GM12875 (cell line): ENCODE measurements at regions not wholly inside any gene's neighbourhood (a gene's known extent, or its start where the extent isn't known, plus 50 kb on each side); places are given as distances from the start of the nearest gene placed in this dataset.

Experiments
- H3K4me3 ChIP-seq: one replicate; pipeline ENCODE4 v1.5.1; 2011; ENCODE audit warnings: low read depth, low read length, control low read depth
- TF ChIP-seq, protein P1 (sequence below): IDR thresholded peaks from 2 replicates; pipeline ENCODE4 v1.5.1; 2011; ENCODE audit warnings: low read depth, mild to moderate bottlenecking, control low read depth, inconsistent platforms, low read length, moderate library complexity, borderline replicate concordance; ENCODE audit not compliant: insufficient read depth

DNA sequence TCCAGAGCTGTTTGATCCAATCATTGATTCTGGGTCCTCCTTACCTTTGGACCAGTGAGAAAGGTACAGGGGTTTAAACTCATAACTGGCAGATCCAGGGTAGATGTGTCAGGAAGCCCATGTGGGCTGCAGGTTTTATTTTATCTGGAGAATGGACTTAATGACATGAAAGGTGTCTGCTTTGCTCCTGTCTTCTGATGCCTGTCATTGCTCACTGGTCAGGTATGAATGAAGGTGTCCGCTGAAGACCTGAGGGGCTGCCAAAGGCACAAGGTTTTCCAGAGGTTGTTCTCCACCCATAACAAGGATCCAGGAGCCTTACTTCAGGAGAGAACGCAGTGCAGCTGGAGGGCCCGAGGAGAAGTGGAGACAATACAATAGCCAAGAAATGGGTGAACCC, 74.2 kb downstream of the CHRNA1 start:
- TF ChIP-seq, protein P1, sequence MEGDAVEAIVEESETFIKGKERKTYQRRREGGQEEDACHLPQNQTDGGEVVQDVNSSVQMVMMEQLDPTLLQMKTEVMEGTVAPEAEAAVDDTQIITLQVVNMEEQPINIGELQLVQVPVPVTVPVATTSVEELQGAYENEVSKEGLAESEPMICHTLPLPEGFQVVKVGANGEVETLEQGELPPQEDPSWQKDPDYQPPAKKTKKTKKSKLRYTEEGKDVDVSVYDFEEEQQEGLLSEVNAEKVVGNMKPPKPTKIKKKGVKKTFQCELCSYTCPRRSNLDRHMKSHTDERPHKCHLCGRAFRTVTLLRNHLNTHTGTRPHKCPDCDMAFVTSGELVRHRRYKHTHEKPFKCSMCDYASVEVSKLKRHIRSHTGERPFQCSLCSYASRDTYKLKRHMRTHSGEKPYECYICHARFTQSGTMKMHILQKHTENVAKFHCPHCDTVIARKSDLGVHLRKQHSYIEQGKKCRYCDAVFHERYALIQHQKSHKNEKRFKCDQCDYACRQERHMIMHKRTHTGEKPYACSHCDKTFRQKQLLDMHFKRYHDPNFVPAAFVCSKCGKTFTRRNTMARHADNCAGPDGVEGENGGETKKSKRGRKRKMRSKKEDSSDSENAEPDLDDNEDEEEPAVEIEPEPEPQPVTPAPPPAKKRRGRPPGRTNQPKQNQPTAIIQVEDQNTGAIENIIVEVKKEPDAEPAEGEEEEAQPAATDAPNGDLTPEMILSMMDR, result no peak
- no peak overlapping the region for H3K4me3 ChIP-seq

DNA sequence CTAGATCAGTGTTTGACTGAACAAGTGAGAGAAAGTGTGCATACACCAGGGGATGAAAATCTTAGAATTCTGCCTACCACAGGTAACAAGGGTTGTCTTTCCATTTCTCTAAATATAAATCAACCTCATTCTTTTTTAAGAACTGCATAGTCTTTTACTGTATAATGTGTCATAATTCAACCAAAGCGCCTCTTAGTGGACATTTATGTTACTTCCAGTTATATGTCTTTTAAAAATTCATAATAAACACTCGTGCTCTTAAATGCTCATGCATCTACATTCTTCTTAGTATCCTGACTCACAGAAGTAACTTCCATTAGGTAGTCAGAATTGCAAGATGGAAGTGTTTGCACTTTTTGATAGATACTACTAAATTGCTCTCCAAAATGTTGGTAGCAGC, 76.2 kb downstream of the CHRNA1 start:
- TF ChIP-seq, protein P1, result peak; percentile 17; the same call in 1 of the 2 replicates
- no peak overlapping the region for H3K4me3 ChIP-seq

DNA sequence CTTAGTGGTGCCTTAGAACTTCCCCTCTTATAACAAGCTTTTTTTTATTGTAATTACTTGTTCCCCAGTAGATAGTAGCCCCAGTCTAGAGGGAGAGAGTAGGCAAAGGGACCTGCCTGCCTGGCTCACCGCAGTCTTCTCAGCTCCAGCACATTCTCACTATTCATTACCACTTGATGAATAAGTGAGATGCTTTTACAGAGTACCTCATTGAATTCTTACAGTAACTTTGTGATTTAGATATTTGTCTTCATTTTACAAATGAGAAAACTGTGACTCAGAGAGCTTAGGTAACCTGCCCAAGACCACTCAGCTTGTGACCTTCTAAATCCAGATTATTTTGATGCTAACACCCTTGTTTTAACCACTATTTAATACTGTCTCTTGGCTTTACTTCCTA, 77.8 kb downstream of the CHRNA1 start:
- TF ChIP-seq, protein P1, result no peak
- H3K4me3 ChIP-seq, result no peak overlapping the region

DNA sequence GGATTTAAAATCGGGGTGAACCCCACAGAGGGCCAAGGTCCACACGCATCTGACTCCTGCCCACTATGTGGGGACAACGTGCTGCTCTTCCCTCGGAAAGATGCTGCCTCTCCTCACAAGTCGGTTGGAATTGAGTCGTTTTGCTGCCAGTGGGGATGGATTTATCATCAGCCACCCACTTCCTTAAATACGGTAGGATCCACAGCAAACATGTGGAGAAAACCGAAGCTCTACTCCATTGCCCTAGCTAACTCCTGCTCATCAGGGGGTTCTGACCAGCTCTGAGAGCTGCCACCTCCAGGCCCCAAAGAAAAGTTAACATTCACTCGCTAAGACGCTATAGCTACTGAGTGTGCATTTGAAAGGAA, 80.9 kb downstream of the CHRNA1 start:
- peak overlapping the region; percentile 89 for H3K4me3 ChIP-seq
- TF ChIP-seq, protein P1, result no peak

DNA sequence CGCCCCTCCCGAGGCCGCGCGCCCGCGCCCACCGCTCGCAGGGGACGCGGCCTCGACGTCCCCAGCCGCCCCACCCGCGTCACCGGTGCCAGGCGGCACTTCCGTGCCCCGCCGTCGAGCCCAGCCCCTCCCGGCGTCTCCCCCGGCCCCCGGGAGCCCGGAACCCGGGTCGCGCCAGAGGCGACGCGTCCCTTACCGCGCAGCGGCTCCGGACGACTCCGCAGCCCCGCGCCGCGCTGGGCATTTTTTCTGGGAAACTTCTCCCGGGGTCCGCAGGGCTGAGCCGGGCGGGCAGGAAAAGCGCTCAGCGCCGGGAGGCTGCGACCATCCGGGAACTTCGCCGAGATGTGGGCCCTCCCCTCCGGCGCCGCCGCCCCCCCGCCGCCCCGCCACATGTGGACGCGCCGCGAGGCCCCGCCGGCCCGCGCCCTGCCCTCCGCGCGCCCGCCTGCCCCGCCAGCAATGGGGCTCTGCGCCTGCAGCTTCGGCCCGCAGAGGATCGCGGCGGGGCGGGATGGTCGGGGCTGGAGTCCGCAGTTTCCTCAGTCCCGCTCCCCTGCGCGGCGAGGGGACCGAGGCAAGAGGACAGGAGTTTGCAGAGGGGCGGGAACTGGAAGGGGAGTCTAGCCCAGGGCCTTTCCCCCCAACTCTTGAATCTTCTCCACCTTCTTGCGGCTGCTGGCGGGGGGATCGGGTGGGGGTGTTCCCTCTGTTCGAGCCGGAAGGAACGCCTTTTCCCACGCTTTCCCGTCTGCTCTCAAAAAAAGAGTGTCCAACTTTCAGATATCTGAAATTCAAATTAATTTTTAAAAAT, 81.5 kb downstream of the CHRNA1 start:
- TF ChIP-seq, protein P1, result no peak
- peak overlapping the region; percentile 89 for H3K4me3 ChIP-seq

DNA sequence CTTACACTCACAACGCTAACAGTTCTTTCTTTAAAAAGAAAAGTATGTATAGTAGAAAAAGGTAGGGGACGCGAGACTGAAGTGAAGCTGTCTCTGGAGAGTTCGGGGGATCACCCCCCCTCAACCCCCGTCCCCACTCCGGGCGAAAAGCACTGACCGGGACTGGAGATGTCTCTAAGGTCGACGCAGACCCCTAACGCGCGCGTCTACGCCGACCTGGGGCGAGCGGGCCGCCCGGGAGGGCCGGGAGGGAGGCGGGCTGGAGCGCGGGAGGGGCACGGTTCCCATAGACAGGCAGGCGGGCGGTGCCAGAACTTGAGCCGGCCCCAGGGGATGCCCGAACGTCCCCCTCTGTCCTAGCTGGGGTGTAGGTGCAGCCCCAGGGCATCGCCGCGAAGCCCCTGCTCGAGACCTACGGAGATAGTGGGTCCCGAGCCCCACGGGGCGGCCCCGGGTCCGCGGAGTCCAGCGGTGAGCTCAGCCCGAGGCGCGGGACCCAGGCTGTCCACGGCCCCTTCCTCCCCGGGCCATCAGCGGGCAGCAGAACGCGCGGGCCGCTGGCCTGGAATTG, 82.2 kb downstream of the CHRNA1 start:
- TF ChIP-seq, protein P1, result no peak
- H3K4me3 ChIP-seq, result peak overlapping the region; percentile 89

DNA sequence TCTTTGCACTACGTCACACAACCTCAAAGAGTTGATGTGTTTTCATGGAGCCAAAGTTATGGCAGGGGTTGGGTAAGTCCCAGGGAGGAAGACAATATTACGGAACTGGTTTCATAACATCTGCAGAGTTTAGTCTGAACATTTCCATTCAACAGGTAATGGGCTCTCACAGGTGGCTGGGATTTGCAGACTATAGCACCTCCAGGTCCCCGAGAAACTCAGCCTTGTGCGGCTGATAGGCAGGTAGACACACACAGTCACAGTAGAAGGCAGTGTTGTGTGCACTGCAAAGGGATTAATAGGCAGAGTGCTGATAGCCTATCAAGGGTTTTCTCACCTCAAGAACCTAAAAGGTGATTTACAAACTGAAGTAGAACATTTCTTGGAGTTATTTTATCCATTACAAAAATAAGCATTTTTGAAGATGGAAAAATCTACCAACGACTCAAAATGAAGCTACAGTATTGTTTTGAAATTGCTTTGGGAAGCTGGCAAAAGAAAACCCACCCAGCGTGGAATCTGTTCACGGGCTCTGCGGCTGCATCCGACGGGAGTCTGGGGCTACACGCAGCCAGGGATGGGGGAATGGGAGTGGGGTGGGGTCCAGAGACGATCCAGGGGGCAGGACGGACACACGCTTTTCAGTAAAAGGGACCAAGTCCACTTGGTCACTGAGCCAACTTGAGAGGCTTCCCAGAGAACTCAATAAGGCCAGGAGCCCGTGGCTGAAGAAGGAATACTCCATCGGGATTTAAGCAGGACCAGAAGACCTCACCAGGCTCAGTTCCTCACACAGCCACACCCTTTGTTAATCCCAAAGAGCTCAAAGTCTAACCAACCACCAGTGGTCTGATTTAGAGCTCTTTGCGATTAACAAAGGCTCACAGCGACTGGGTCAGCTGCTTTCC, 82.9 kb downstream of the CHRNA1 start:
- TF ChIP-seq, protein P1, result no peak
- peak overlapping the region; percentile 89 for H3K4me3 ChIP-seq
